CD4-positive, alpha-beta T cell treated with Interleukin-17A for 1 hour (primary cell): ENCODE measurements at regions not wholly inside any gene's neighbourhood (a gene's known extent, or its start where the extent isn't known, plus 50 kb on each side); places are given as distances from the start of the nearest gene placed in this dataset.
"Not testable (repeated sequence)": the region's sequence is repeated elsewhere in the genome, so short reads cannot be mapped to it uniquely, and the experiment has no call there.

ENCODE experiments used
- DNase-seq: peaks from one replicate; pipeline ENCODE4 v3.0.0-alpha.2; 2020

GRCh38 chr16:29124162-29124561, 139.3 kb downstream of the LAT start:
- DNase-seq: not testable (repeated sequence)

- DNase-seq: not testable (repeated sequence)
Observed at GRCh38 chr16:29120680-29121079, 135.8 kb downstream of the LAT start.

- DNase-seq: peak; percentile 38
Observed at GRCh38 chr16:29118301-29118957, 133.6 kb downstream of the LAT start.

GRCh38 chr16:29117631-29118030, 132.8 kb downstream of the LAT start:
- no peak for DNase-seq

- DNase-seq: no peak
Observed at GRCh38 chr16:29116980-29117379, 132.1 kb downstream of the LAT start.

- not testable (repeated sequence) for DNase-seq
Observed at GRCh38 chr16:29116207-29116606, 131.4 kb downstream of the LAT start.

GRCh38 chr16:29115802-29116141, 130.9 kb downstream of the LAT start:
- DNase-seq: peak; percentile 24

- DNase-seq: peak; percentile 30
Observed at GRCh38 chr16:29114989-29115801, 130.3 kb downstream of the LAT start.

- DNase-seq: no peak
Observed at GRCh38 chr16:29114574-29114973, 129.7 kb downstream of the LAT start.

- peak; percentile 35 for DNase-seq
Observed at GRCh38 chr16:29113446-29113845, 128.6 kb downstream of the LAT start.

GRCh38 chr16:29112755-29113347, 128.0 kb downstream of the LAT start:
- DNase-seq: no peak

GRCh38 chr16:29111901-29112680, 127.2 kb downstream of the LAT start:
- DNase-seq: peak; percentile 41

- no peak for DNase-seq
Observed at GRCh38 chr16:29111421-29111820, 126.6 kb downstream of the LAT start.

GRCh38 chr16:29108625-29109169, 123.8 kb downstream of the LAT start:
- DNase-seq: not testable (repeated sequence)

- DNase-seq: no peak
Observed at GRCh38 chr16:29107299-29107698, 122.4 kb downstream of the LAT start.

GRCh38 chr16:29106259-29106908, 121.5 kb downstream of the LAT start:
- not testable (repeated sequence) for DNase-seq

GRCh38 chr16:29104600-29104999, 119.7 kb downstream of the LAT start:
- not testable (repeated sequence) for DNase-seq

GRCh38 chr16:29097965-29098364, 113.1 kb downstream of the LAT start:
- DNase-seq: not testable (repeated sequence)

GRCh38 chr16:29094729-29095624, 110.1 kb downstream of the LAT start:
- DNase-seq: not testable (repeated sequence)

GRCh38 chr16:29094325-29094724, 109.5 kb downstream of the LAT start:
- DNase-seq: peak; percentile 28

- not testable (repeated sequence) for DNase-seq
Observed at GRCh38 chr16:29089679-29090078, 104.8 kb downstream of the LAT start.
